Dendritic cell treated with granulocyte-macrophage colony-stimulating factor and Interleukin-4, amounts not matched to agents 40 ng/mL and 50 ng/mL, for 4 days (primary cell): ENCODE measurements at regions not wholly inside any gene's neighbourhood (a gene's known extent, or its start where the extent isn't known, plus 50 kb on each side); places are given as distances from the start of the nearest gene placed in this dataset.

ENCODE experiments used
- H3K27ac Mint-ChIP-seq: one replicate; pipeline ENCODE4 v1.8.0; 2022; ENCODE audit warnings: mild to moderate bottlenecking, mixed read lengths
- H3K27me3 Mint-ChIP-seq: one replicate; pipeline ENCODE4 v1.8.0; 2022; ENCODE audit warnings: mild to moderate bottlenecking, mixed read lengths
- H3K36me3 Mint-ChIP-seq: one replicate; pipeline ENCODE4 v1.8.0; 2022; ENCODE audit warnings: low read depth, mixed read lengths
- H3K4me1 Mint-ChIP-seq: one replicate; pipeline ENCODE4 v1.8.0; 2022; ENCODE audit warnings: low read depth, mixed read lengths
- H3K4me3 Mint-ChIP-seq: one replicate; pipeline ENCODE4 v1.8.0; 2022; ENCODE audit warnings: mild to moderate bottlenecking, moderate library complexity, mixed read lengths
- H3K9me3 Mint-ChIP-seq: one replicate; pipeline ENCODE4 v1.8.0; 2022; ENCODE audit warnings: mixed read lengths
- intact Hi-C: fragments of 100-400 bp; cut with micrococcal nuclease; formaldehyde crosslinking; loops from one replicate; pipeline ENCODE4 v1.15.0; 2022

GRCh38 chr15:38164061-38164460 lies 88.6 kb upstream of the SPRED1 start:
- Mint-ChIP-seq H3K4me1 (no peaks in the 10 kb centered on the region), H3K27ac (no peak overlapping the region), H3K4me3 (no peak overlapping the region), H3K36me3 (no peaks in the 10 kb centered on the region), H3K27me3 (peaks cover 49% of the 10 kb centered on the region), H3K9me3 (no peaks in the 10 kb centered on the region)
- intact Hi-C loops, result no loop called here

- H3K27me3 Mint-ChIP-seq, result peaks cover 48% of the 10 kb centered on the region
- H3K27ac Mint-ChIP-seq, result no peak overlapping the region
- no peak overlapping the region for H3K4me3 Mint-ChIP-seq
- no peaks in the 10 kb centered on the region for H3K9me3 Mint-ChIP-seq
- intact Hi-C loops, result no loop called here
- no peaks in the 10 kb centered on the region for H3K4me1 Mint-ChIP-seq
- H3K36me3 Mint-ChIP-seq, result no peaks in the 10 kb centered on the region
Measured at GRCh38 chr15:38164507-38164906, 88.1 kb upstream of the SPRED1 start.

GRCh38 chr15:38168467-38169070 lies 84.1 kb upstream of the SPRED1 start:
- H3K36me3 Mint-ChIP-seq, result no peaks in the 10 kb centered on the region
- intact Hi-C loops, result no loop called here
- peaks cover 42% of the 10 kb centered on the region for H3K27me3 Mint-ChIP-seq
- H3K27ac Mint-ChIP-seq, result no peak overlapping the region
- H3K4me3 Mint-ChIP-seq, result no peak overlapping the region
- H3K9me3 Mint-ChIP-seq, result no peaks in the 10 kb centered on the region
- H3K4me1 Mint-ChIP-seq, result peaks cover 9% of the 10 kb centered on the region

GRCh38 chr15:38171973-38172372 lies 80.7 kb upstream of the SPRED1 start:
- Mint-ChIP-seq H3K4me3 (no peak overlapping the region), H3K36me3 (no peaks in the 10 kb centered on the region), H3K27me3 (peaks cover 30% of the 10 kb centered on the region), H3K4me1 (peaks cover 17% of the 10 kb centered on the region), H3K9me3 (no peaks in the 10 kb centered on the region), H3K27ac (no peak overlapping the region)
- intact Hi-C loops, result no loop called here

- Mint-ChIP-seq H3K36me3 (no peaks in the 10 kb centered on the region), H3K9me3 (no peaks in the 10 kb centered on the region), H3K4me3 (no peak overlapping the region), H3K4me1 (peaks cover 21% of the 10 kb centered on the region), H3K27ac (no peak overlapping the region), H3K27me3 (peaks cover 25% of the 10 kb centered on the region)
- intact Hi-C loops, result no loop called here
Measured at GRCh38 chr15:38174691-38175090, 77.9 kb upstream of the SPRED1 start.

- Mint-ChIP-seq H3K27me3 (peaks cover 25% of the 10 kb centered on the region), H3K4me1 (peaks cover 12% of the 10 kb centered on the region), H3K27ac (no peak overlapping the region), H3K9me3 (no peaks in the 10 kb centered on the region), H3K4me3 (no peak overlapping the region), H3K36me3 (no peaks in the 10 kb centered on the region)
- intact Hi-C loops, result no loop called here
Measured at GRCh38 chr15:38176155-38176554, 76.5 kb upstream of the SPRED1 start.

GRCh38 chr15:38176691-38177090 lies 75.9 kb upstream of the SPRED1 start:
- Mint-ChIP-seq H3K36me3 (no peaks in the 10 kb centered on the region), H3K27me3 (peaks cover 22% of the 10 kb centered on the region), H3K4me3 (no peak overlapping the region), H3K4me1 (peaks cover 12% of the 10 kb centered on the region), H3K27ac (no peak overlapping the region), H3K9me3 (no peaks in the 10 kb centered on the region)
- intact Hi-C loops, result no loop called here

DNA sequence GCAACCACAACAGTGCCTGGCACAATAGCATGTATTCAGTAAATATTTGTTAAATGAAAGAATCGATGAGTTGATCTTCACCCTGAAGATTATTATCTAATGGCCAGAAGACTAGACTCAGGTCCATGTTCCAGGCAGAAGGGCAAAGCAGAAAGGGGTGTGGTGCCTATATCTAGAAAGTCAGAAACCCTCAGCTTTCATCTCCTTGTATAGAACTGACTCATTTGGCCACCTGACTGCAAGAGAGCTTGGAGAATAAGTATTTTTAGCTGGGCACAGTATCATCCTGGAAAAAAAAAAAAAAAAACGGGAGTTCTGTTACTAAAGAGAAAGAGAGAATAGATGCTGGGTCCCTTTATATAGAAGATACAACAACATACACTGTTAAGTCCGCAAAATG lies 69.7 kb upstream of the SPRED1 start:
- H3K27ac Mint-ChIP-seq, result no peak overlapping the region
- H3K9me3 Mint-ChIP-seq, result no peaks in the 10 kb centered on the region
- H3K27me3 Mint-ChIP-seq, result peaks cover 28% of the 10 kb centered on the region
- no peaks in the 10 kb centered on the region for H3K36me3 Mint-ChIP-seq
- H3K4me3 Mint-ChIP-seq, result no peak overlapping the region
- intact Hi-C loops, result no loop called here
- peaks cover 22% of the 10 kb centered on the region for H3K4me1 Mint-ChIP-seq

DNA sequence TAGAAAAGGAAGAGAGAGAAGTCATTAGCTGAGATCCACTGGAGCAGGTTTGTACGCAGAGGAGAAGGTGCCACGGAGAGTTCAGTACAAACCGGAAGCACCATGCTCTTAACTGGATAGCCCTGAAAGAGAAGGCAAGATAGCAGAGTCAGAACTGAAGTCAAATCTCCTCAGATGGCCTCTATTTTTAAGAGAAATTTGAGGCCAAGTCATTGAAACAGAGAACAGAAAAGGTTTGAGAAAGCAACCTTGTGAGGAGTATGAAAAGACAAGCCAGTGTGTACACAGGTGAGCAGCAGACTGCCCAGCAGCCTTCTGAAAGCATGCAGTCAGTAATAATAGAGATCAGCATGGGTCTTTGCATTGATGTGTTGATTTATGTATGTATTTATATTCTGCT lies 66.1 kb upstream of the SPRED1 start:
- Mint-ChIP-seq H3K27ac (no peak overlapping the region), H3K27me3 (peaks cover 46% of the 10 kb centered on the region), H3K4me1 (peaks cover 28% of the 10 kb centered on the region), H3K4me3 (no peak overlapping the region), H3K36me3 (no peaks in the 10 kb centered on the region), H3K9me3 (no peaks in the 10 kb centered on the region)
- intact Hi-C loops, result no loop called here

DNA sequence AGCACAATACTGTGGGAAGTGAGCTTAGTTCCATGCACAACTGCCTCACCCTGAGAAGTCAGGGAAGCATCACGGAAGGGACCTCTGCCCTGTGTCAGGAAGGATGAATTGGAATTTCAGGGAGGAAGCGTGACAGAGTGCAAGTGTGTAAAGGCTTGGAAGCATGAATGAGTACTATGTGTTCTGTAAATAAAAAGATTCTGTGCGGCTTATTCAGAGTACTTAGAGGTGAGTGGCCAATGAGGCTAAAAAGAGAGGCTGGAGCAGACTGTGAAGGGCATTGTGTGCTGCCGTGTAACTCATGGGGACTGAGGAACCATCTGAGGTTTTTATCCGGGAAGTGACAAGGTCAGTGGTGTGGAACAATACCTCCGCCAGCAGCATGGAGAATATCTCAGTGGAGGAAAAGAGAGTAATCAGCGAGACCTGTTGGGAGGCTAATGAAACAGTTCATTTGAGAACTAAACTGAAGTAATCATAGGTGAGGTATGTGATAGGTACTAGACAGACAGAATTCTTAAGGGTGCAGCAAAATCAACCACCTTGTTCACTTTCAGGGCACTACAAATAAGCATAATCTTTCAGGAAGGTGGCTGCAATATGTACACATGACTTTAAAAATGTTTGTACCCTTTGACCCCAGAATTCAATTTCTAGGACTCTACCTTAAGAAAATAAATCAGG lies 64.9 kb upstream of the SPRED1 start:
- Mint-ChIP-seq H3K27ac (no peak overlapping the region), H3K9me3 (no peaks in the 10 kb centered on the region), H3K36me3 (no peaks in the 10 kb centered on the region), H3K4me1 (peaks cover 28% of the 10 kb centered on the region), H3K27me3 (peaks cover 49% of the 10 kb centered on the region), H3K4me3 (no peak overlapping the region)
- intact Hi-C loops, result no loop called here

GRCh38 chr15:38189671-38190295 lies 62.9 kb upstream of the SPRED1 start:
- H3K27me3 Mint-ChIP-seq, result peaks cover 45% of the 10 kb centered on the region
- no peak overlapping the region for H3K27ac Mint-ChIP-seq
- no peaks in the 10 kb centered on the region for H3K9me3 Mint-ChIP-seq
- H3K4me3 Mint-ChIP-seq, result no peak overlapping the region
- H3K36me3 Mint-ChIP-seq, result no peaks in the 10 kb centered on the region
- intact Hi-C loops, result no loop called here
- H3K4me1 Mint-ChIP-seq, result peaks cover 23% of the 10 kb centered on the region

DNA sequence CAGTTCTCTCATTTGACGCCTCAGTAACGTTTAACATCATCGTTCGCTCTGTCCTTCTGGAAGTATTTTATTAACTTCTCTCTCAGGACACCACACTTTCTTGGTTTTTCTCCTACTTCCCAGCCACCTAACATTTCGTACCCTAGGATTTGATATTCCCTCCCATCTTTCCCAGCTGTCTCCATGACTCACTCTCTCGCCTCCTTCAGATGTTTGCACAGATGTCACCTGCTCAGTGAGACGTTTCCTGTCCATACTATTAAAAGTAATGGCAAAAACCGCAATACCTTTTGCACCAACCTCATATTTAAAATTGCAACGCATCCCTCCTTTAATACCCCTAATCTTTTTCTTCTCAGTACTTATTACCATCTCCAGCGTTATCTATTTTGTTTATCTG lies 62.1 kb upstream of the SPRED1 start:
- Mint-ChIP-seq H3K4me3 (no peak overlapping the region), H3K36me3 (no peaks in the 10 kb centered on the region), H3K27me3 (peaks cover 49% of the 10 kb centered on the region), H3K9me3 (no peaks in the 10 kb centered on the region), H3K4me1 (peaks cover 16% of the 10 kb centered on the region), H3K27ac (no peak overlapping the region)
- intact Hi-C loops, result no loop called here

DNA sequence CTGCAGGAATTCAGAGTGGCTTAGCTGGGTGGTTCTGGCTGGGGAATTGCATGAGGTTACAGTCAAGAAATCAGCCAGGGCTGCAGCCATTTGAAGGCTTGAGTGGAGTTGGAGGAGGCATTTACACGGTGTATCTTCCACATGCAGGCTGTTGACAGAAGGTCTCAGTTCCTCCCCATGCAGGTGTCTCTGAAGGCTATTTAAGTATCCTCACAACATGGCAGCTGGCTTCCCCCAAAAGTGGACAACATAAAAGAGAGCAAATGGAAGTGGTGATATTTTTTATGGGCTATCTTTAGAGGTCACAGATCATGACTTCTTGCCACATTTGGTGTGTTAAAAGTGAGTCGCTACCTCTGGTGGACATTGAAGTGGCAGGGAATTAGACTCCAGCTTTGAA lies 60.1 kb upstream of the SPRED1 start:
- H3K4me3 Mint-ChIP-seq, result no peak overlapping the region
- no peak overlapping the region for H3K27ac Mint-ChIP-seq
- intact Hi-C loops, result no loop called here
- H3K36me3 Mint-ChIP-seq, result no peaks in the 10 kb centered on the region
- no peaks in the 10 kb centered on the region for H3K9me3 Mint-ChIP-seq
- peaks cover 40% of the 10 kb centered on the region for H3K27me3 Mint-ChIP-seq
- peaks cover 5% of the 10 kb centered on the region for H3K4me1 Mint-ChIP-seq

- H3K27me3 Mint-ChIP-seq, result peaks cover 32% of the 10 kb centered on the region
- no peaks in the 10 kb centered on the region for H3K36me3 Mint-ChIP-seq
- intact Hi-C loops, result no loop called here
- H3K27ac Mint-ChIP-seq, result no peak overlapping the region
- peaks cover 5% of the 10 kb centered on the region for H3K4me1 Mint-ChIP-seq
- no peaks in the 10 kb centered on the region for H3K9me3 Mint-ChIP-seq
- H3K4me3 Mint-ChIP-seq, result no peak overlapping the region
Measured at GRCh38 chr15:38193496-38193895, 59.1 kb upstream of the SPRED1 start.
